ENCODE measurements at regions not wholly inside any gene's neighbourhood (a gene's known extent, or its start where the extent isn't known, plus 50 kb on each side); places are given as distances from the start of the nearest gene placed in this dataset.
"Not testable (repeated sequence)": the region's sequence is repeated elsewhere in the genome, so short reads cannot be mapped to it uniquely, and the experiment has no call there.

DNA sequence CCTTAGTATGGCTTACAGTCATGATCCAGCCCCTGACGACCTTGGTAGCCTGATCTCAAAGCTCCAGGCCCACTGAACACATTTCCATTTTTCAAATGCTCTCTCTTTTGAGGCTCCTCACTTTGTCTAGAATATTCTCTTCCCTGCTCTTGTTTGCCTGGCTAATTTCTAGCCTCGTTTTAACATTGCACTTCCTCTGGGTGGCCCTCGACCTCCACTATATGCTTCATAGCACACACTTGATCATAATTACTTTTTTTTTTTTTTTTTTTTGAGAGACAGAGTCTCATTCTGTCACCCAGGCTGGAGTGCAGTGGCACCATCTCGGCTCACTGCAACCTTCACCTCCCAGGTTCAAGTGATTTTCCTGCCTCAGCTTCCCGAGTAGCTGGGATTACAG, 65.5 kb upstream of the RABGAP1L start:
- H3K9me3 ChIP-seq (ENCODE audit: low read length); H3F3A ChIP-seq (ENCODE audit: insufficient read depth, low read length); H3K9ac ChIP-seq (ENCODE audit: low read length); H3K9me2 ChIP-seq (ENCODE audit: low read depth, low read length); H3K36me3 ChIP-seq (ENCODE audit: insufficient read depth, low read length); H3K4me3 ChIP-seq (ENCODE audit: low read depth, low read length, poor library complexity, severe bottlenecking); H3K79me2 ChIP-seq (ENCODE audit: insufficient read depth, low read length); H3K4me1 ChIP-seq (ENCODE audit: insufficient read depth, low read length, severe bottlenecking); H2AFZ ChIP-seq (ENCODE audit: low read length); H3K4me2 ChIP-seq (ENCODE audit: low read length); H3K27ac ChIP-seq (ENCODE audit: low read depth, low read length, poor library complexity, severe bottlenecking); H3K27me3 ChIP-seq (ENCODE audit: insufficient read depth, low read length); H4K20me1 ChIP-seq (ENCODE audit: insufficient read depth, low read length): not testable (repeated sequence)
- TF ChIP-seq, protein P1, sequence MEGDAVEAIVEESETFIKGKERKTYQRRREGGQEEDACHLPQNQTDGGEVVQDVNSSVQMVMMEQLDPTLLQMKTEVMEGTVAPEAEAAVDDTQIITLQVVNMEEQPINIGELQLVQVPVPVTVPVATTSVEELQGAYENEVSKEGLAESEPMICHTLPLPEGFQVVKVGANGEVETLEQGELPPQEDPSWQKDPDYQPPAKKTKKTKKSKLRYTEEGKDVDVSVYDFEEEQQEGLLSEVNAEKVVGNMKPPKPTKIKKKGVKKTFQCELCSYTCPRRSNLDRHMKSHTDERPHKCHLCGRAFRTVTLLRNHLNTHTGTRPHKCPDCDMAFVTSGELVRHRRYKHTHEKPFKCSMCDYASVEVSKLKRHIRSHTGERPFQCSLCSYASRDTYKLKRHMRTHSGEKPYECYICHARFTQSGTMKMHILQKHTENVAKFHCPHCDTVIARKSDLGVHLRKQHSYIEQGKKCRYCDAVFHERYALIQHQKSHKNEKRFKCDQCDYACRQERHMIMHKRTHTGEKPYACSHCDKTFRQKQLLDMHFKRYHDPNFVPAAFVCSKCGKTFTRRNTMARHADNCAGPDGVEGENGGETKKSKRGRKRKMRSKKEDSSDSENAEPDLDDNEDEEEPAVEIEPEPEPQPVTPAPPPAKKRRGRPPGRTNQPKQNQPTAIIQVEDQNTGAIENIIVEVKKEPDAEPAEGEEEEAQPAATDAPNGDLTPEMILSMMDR (IDR thresholded peaks at IDR 0.05; ENCODE audit: low read length), result peak; percentile 51

DNA sequence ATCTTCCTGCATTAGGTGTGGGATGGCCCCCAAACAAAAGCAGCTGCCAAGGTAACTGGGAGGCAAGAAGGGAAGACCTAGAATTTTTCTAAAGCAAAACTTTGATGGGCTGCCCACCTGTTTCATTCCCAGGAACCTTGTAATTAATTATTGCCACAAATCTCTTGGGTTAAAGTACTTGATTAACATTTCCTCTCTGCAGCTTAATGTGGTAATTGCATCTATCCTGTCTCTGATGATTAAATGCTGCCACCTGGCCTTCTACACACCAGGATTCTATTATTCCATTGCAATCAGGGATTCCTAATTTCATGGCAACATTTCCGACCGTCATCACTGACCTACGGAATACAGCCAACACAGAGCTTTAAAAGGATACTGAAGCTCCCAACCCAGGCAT, 68.3 kb upstream of the RC3H1 start:
- Histone ChIP-seq H3K9me2 (ENCODE audit: low read depth, low read length) (no peaks in the 10 kb centered on the region), H3K36me3 (ENCODE audit: insufficient read depth, low read length) (no peaks in the 10 kb centered on the region; the same call in 1 of the 2 replicates), H3K4me2 (ENCODE audit: low read length) (no peak overlapping the region), H3K9ac (ENCODE audit: low read length) (no peak overlapping the region), H3K4me3 (ENCODE audit: low read depth, low read length, poor library complexity, severe bottlenecking) (no peak overlapping the region), H3F3A (ENCODE audit: insufficient read depth, low read length) (no peaks in the 10 kb centered on the region), H4K20me1 (ENCODE audit: insufficient read depth, low read length) (no peaks in the 10 kb centered on the region), H3K27me3 (ENCODE audit: insufficient read depth, low read length) (no peaks in the 10 kb centered on the region), H3K79me2 (ENCODE audit: insufficient read depth, low read length) (no peaks in the 10 kb centered on the region), H3K4me1 (ENCODE audit: insufficient read depth, low read length, severe bottlenecking) (no peaks in the 10 kb centered on the region), H3K27ac (ENCODE audit: low read depth, low read length, poor library complexity, severe bottlenecking) (no peak overlapping the region), H3K9me3 (ENCODE audit: low read length) (no peaks in the 10 kb centered on the region), H2AFZ (ENCODE audit: low read length) (no peak overlapping the region)
- no peak for TF ChIP-seq EZH2 (IDR thresholded peaks at IDR 0.05; ENCODE audit: borderline replicate concordance, low read length)

DNA sequence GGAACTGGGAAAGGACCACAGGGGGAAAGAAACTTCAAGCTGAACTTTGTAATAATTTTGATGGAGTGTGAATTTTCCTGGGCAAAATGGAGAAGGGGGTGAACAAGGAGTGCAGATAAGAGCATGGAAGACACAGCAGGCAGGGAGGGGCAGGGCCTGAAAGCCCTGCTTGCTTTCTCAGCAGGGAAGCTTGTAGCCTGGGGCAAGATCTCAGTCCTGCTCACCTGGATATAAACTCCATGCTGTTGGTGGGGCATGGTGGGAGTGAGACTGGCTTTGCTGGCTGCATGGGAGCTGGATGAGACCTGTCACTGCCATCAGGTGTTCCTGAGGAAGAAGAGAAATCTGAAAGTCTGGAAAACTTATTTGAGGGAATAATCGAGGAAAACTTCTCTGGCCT, 58.7 kb upstream of the RC3H1 start:
- Histone ChIP-seq H3K4me1 (ENCODE audit: insufficient read depth, low read length, severe bottlenecking) (no peaks in the 10 kb centered on the region), H3K4me3 (ENCODE audit: low read depth, low read length, poor library complexity, severe bottlenecking) (no peak overlapping the region), H3K9me3 (ENCODE audit: low read length) (no peaks in the 10 kb centered on the region), H2AFZ (ENCODE audit: low read length) (no peak overlapping the region), H4K20me1 (ENCODE audit: insufficient read depth, low read length) (no peaks in the 10 kb centered on the region), H3K4me2 (ENCODE audit: low read length) (no peak overlapping the region), H3F3A (ENCODE audit: insufficient read depth, low read length) (no peaks in the 10 kb centered on the region), H3K9me2 (ENCODE audit: low read depth, low read length) (no peaks in the 10 kb centered on the region), H3K9ac (ENCODE audit: low read length) (no peak overlapping the region), H3K27me3 (ENCODE audit: insufficient read depth, low read length) (no peaks in the 10 kb centered on the region), H3K36me3 (ENCODE audit: insufficient read depth, low read length) (no peaks in the 10 kb centered on the region), H3K79me2 (ENCODE audit: insufficient read depth, low read length) (no peaks in the 10 kb centered on the region), H3K27ac (ENCODE audit: low read depth, low read length, poor library complexity, severe bottlenecking) (no peak overlapping the region)
- TF ChIP-seq, protein P1 (IDR thresholded peaks at IDR 0.05; ENCODE audit: low read length), result no peak

GRCh38 chr1:174079796-174080195, 57.6 kb upstream of the RC3H1 start:
- TF ChIP-seq, protein P1 (IDR thresholded peaks at IDR 0.05; ENCODE audit: low read length), result no peak
- TF ChIP-seq EZH2 (IDR thresholded peaks at IDR 0.05; ENCODE audit: borderline replicate concordance, low read length), result no peak
- Histone ChIP-seq H3K9ac (ENCODE audit: low read length) (no peak overlapping the region), H3K4me2 (ENCODE audit: low read length) (no peak overlapping the region), H3K4me3 (ENCODE audit: low read depth, low read length, poor library complexity, severe bottlenecking) (no peak overlapping the region), H3K79me2 (ENCODE audit: insufficient read depth, low read length) (no peaks in the 10 kb centered on the region), H3K27me3 (ENCODE audit: insufficient read depth, low read length) (no peaks in the 10 kb centered on the region), H2AFZ (ENCODE audit: low read length) (no peak overlapping the region), H4K20me1 (ENCODE audit: insufficient read depth, low read length) (no peaks in the 10 kb centered on the region), H3F3A (ENCODE audit: insufficient read depth, low read length) (no peaks in the 10 kb centered on the region), H3K4me1 (ENCODE audit: insufficient read depth, low read length, severe bottlenecking) (no peaks in the 10 kb centered on the region), H3K9me3 (ENCODE audit: low read length) (no peaks in the 10 kb centered on the region), H3K27ac (ENCODE audit: low read depth, low read length, poor library complexity, severe bottlenecking) (no peak overlapping the region), H3K9me2 (ENCODE audit: low read depth, low read length) (no peaks in the 10 kb centered on the region), H3K36me3 (ENCODE audit: insufficient read depth, low read length) (no peaks in the 10 kb centered on the region)

DNA sequence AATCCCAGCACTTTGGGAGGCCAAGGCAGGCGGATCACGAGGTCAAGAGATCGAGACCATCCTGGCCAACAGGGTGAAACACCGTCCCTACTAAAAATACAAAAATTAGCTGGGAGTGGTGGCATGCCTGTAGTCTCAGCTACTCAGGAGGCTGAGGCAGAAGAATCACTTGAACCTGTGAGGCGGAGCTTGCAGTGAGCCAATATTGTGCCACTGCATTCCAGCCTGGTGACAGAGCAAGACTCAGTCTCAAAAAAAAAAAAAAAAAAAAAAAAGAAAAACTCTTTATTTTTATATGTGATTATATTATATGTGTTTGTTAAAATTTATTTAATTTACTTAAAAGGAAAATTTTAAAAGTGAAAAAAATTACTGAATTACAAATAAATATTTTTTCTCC, 56.8 kb upstream of the RC3H1 start:
- H3K79me2 ChIP-seq (ENCODE audit: insufficient read depth, low read length); H3K4me2 ChIP-seq (ENCODE audit: low read length); H3K9ac ChIP-seq (ENCODE audit: low read length); H4K20me1 ChIP-seq (ENCODE audit: insufficient read depth, low read length); H3K9me3 ChIP-seq (ENCODE audit: low read length); H3K4me1 ChIP-seq (ENCODE audit: insufficient read depth, low read length, severe bottlenecking); H3K4me3 ChIP-seq (ENCODE audit: low read depth, low read length, poor library complexity, severe bottlenecking); H3K27me3 ChIP-seq (ENCODE audit: insufficient read depth, low read length); H2AFZ ChIP-seq (ENCODE audit: low read length); H3K27ac ChIP-seq (ENCODE audit: low read depth, low read length, poor library complexity, severe bottlenecking); H3K36me3 ChIP-seq (ENCODE audit: insufficient read depth, low read length); H3K9me2 ChIP-seq (ENCODE audit: low read depth, low read length); H3F3A ChIP-seq (ENCODE audit: insufficient read depth, low read length): not testable (repeated sequence)
